ENCODE measurements at regions not wholly inside any gene's neighbourhood (a gene's known extent, or its start where the extent isn't known, plus 50 kb on each side); places are given as distances from the start of the nearest gene placed in this dataset.
"Not testable (repeated sequence)": the region's sequence is repeated elsewhere in the genome, so short reads cannot be mapped to it uniquely, and the experiment has no call there.

- no peak for DNase-seq
Measured at GRCh38 chr2:199558156-199558555, 100.4 kb upstream of the SATB2 start.

GRCh38 chr2:199556527-199557285, 99.0 kb upstream of the SATB2 start:
- no peak for DNase-seq

GRCh38 chr2:199554026-199554425, 96.3 kb upstream of the SATB2 start:
- DNase-seq: no peak

- DNase-seq: no peak
Measured at GRCh38 chr2:199552141-199552540, 94.4 kb upstream of the SATB2 start.

GRCh38 chr2:199543606-199544172, 86.0 kb upstream of the SATB2 start:
- DNase-seq: no peak

GRCh38 chr2:199535445-199536177, 77.9 kb upstream of the SATB2 start:
- DNase-seq: no peak

GRCh38 chr2:199533873-199534272, 76.1 kb upstream of the SATB2 start:
- DNase-seq: not testable (repeated sequence)

- no peak for DNase-seq
Measured at GRCh38 chr2:199527071-199527470, 69.3 kb upstream of the SATB2 start.

- DNase-seq: no peak
Measured at GRCh38 chr2:199524689-199525574, 67.2 kb upstream of the SATB2 start.

- DNase-seq: no peak
Measured at GRCh38 chr2:199509403-199509802, 51.7 kb upstream of the SATB2 start.
